ENCODE measurements at regions not wholly inside any gene's neighbourhood (a gene's known extent, or its start where the extent isn't known, plus 50 kb on each side); places are given as distances from the start of the nearest gene placed in this dataset.
"Not testable (repeated sequence)": the region's sequence is repeated elsewhere in the genome, so short reads cannot be mapped to it uniquely, and the experiment has no call there.

DNA sequence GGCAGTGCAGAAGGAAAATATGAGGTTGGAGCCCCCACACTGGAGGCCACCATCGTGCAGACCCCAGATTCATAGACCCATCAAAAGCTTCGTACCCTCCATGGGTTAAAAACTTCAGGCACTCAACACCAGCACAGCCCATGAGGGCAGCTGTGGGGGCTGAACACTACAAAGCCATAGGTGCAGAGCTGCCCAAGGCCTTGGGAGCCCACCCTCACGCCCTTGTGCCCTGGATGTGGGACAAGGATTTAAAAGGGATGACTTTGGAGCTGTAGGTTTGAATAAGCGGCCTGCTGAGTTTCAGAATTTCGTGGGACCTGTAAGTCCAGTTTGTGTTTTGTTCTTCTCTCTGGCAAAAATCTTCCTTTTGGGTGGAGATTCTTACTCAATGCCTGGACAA lies 747.6 kb downstream of the SPATA31A6 start:
- DNase-seq, result not testable (repeated sequence)

DNA sequence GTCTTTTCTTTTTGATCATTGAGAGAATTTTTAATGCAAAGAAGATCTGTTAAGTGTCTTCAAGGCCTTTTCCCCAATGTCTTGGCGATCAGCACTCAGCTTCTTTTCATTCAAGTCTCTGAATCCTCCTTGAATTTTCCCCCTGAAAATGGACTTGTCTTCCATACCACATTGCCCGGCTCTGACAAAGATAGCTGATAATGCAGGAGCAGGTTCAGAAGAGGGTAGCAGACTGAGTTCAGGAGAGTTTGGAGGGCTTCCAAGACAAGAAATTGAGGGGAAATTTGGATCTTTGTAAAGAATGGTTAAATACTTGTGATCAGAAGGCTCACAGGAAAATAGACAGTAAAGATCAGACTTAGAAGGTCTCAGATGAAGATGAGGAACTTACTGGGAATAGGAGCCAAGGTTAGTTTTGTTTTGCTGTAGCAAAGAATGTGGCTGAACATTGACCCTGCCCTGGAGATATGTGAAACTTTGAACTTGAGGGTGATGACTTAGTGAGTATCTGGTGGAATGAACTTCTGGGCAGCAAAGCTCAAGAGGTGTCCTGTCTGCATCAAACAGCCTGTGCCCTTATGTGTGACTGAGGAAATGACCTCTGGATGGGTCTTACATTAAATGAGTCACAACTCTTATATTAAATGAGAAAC lies 754.2 kb downstream of the SPATA31A6 start:
- not testable (repeated sequence) for DNase-seq

DNA sequence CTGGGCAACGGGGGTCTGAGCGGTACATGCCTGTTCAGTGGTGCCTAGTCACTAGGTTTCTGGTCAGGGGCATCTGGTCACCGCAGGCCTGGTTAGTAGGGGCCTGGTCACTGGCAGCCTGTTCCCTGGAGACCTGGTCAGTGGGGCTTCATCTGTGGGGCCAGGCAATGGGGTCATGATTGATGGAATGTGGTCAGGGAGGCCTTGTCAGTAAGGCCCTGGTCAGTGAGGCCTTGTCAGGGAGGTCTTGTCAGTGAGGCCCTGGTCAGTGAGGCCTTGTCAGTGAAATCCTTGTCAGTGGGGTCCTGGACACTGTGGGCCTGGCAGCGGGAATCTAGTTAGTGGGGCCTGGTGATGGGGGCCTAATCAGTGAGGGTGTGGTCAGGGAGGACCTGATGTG lies 763.6 kb downstream of the SPATA31A6 start:
- DNase-seq, result not testable (repeated sequence)

DNA sequence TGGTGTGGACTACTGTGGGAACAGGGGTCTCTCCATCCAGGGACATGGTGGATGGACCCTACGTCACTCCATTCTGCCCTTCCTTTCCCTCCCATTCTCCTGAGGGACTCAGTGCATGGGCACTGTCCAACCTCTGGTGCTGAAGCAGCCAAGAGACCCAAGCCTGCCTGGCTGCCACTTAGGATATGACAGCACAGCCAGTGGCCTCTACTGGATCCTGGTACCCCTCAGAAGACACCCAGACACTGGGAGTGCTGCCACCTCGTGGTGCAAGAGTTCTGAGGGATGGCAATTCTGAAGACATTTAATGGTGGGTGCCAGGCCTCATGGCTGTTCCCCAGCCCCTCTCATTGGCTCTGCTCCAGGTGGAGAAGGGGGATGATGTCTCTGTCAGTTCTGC lies 767.8 kb downstream of the SPATA31A6 start:
- peak; percentile 46 for DNase-seq

DNA sequence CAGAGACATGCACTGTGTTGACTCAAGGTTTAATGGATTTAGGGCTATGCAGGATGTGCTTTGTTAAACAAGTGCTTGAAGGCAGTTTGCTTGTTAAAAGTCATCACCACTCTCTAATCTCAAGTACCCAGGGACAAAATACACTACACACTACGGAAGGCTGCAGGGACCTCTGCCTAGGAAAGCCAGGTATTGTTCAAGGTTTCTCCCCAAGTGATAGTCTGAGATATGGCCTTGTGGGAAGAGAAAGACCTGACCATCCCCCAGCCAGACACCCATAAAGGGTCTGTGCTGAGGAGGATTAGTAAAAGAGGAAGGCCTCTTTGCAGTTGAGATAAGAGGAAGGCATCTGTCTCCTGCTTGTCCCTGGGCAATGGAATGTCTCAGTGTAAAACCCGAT lies 781.7 kb downstream of the SPATA31A6 start:
- peak; percentile 76 for DNase-seq

DNA sequence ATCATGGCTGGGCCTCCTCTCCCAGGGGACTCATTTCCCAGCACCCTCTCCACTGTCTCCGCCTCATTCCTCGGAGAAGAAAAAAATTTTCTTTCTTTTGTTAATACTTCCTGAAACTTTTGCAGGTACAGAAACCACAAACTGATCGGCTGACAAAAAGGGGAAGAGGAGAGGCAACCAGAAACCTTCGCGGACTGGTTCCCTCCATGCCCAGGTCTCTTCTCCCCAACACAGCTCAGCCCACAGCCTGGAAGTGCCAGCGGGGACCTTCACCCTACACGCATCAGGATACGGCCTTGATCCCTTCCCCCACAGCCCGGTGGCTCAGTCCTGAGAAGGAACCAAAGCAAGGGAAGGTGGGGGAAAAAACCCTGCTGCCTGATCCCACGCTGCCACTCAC lies 788.4 kb downstream of the SPATA31A6 start:
- not testable (repeated sequence) for DNase-seq

DNA sequence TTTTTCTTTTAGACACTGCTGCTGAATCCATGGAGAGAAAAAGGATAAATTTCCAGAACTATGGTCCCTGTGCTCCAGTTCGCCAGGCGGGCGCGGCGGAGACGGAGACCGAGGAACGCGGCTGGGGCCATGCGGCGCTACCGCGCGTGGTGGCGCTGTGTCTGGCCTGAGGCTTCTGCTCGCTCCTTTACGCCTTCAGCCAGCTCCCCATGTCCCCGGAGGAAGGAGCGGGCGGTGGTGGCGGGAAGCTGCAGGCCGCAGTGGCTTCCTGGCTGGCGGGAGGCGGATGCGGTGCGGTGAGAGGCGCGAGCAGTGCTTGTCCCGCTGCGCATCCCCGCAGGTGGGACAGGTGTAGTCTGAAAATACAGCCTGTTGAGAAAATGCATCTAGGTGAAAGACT lies 791.3 kb downstream of the SPATA31A6 start:
- not testable (repeated sequence) for DNase-seq

GRCh38 chr9:42984761-42985160 lies 801.3 kb downstream of the SPATA31A6 start:
- not testable (repeated sequence) for DNase-seq
